ENCODE measurements at regions not wholly inside any gene's neighbourhood (a gene's known extent, or its start where the extent isn't known, plus 50 kb on each side); places are given as distances from the start of the nearest gene placed in this dataset.

GRCh38 chr9:29773676-29774075 is 2200.4 kb upstream of the C9orf72 start:
- H3K4me3 ChIP-seq, result no peak overlapping the region
- no peaks in the 10 kb centered on the region for H3K27me3 ChIP-seq (ENCODE audit: low read depth)
- peaks cover 4% of the 10 kb centered on the region for H3K9me3 ChIP-seq (replicated peaks)
- H3K27ac ChIP-seq (replicated peaks), result no peak overlapping the region
- TF ChIP-seq CTCF (IDR thresholded peaks at IDR 0.05; ENCODE audit: borderline replicate concordance), result no peak
- H3K4me1 ChIP-seq, result no peaks in the 10 kb centered on the region
- intact Hi-C loops (cut with micrococcal nuclease), result no loop called here
- no peaks in the 10 kb centered on the region for H3K36me3 ChIP-seq
- DNase-seq, result no peak

- Histone ChIP-seq H3K9me3 (replicated peaks) (peaks cover 9% of the 10 kb centered on the region), H3K4me3 (no peak overlapping the region), H3K27ac (replicated peaks) (no peak overlapping the region), H3K27me3 (ENCODE audit: low read depth) (no peaks in the 10 kb centered on the region), H3K4me1 (no peaks in the 10 kb centered on the region), H3K36me3 (no peaks in the 10 kb centered on the region)
- DNase-seq, result no peak
- intact Hi-C loops (cut with micrococcal nuclease), result no loop called here
- no peak for TF ChIP-seq CTCF (IDR thresholded peaks at IDR 0.05; ENCODE audit: borderline replicate concordance)
These were observed 2202.2 kb upstream of the C9orf72 start for GRCh38 chr9:29775491-29775890.

- intact Hi-C loops (cut with micrococcal nuclease), result no loop called here
- Histone ChIP-seq H3K36me3 (no peaks in the 10 kb centered on the region), H3K9me3 (replicated peaks) (peaks cover 9% of the 10 kb centered on the region)
These were observed 2205.1 kb upstream of the C9orf72 start for GRCh38 chr9:29778281-29778849.

GRCh38 chr9:29793970-29794369 is 2220.7 kb upstream of the C9orf72 start:
- no peak overlapping the region for H3K27ac ChIP-seq (replicated peaks)
- TF ChIP-seq CTCF (IDR thresholded peaks at IDR 0.05; ENCODE audit: borderline replicate concordance), result no peak
- H3K36me3 ChIP-seq, result no peaks in the 10 kb centered on the region
- DNase-seq, result no peak
- H3K4me3 ChIP-seq, result no peak overlapping the region
- H3K27me3 ChIP-seq (ENCODE audit: low read depth), result no peaks in the 10 kb centered on the region
- no peaks in the 10 kb centered on the region for H3K4me1 ChIP-seq
- intact Hi-C loops (cut with micrococcal nuclease), result no loop called here
- H3K9me3 ChIP-seq (replicated peaks), result no peaks in the 10 kb centered on the region

More at GRCh38 chr9:29778281-29778849, 2205.1 kb upstream of the C9orf72 start:
- Histone ChIP-seq H3K4me1 (no peaks in the 10 kb centered on the region), H3K27ac (replicated peaks) (no peak overlapping the region), H3K4me3 (no peak overlapping the region), H3K27me3 (ENCODE audit: low read depth) (no peaks in the 10 kb centered on the region)
- no peak for TF ChIP-seq CTCF (IDR thresholded peaks at IDR 0.05; ENCODE audit: borderline replicate concordance)
- DNase-seq, result no peak

- Histone ChIP-seq H3K36me3 (no peaks in the 10 kb centered on the region), H3K9me3 (replicated peaks) (no peaks in the 10 kb centered on the region), H3K27me3 (ENCODE audit: low read depth) (no peaks in the 10 kb centered on the region), H3K27ac (replicated peaks) (no peak overlapping the region), H3K4me3 (no peak overlapping the region), H3K4me1 (no peaks in the 10 kb centered on the region)
- intact Hi-C loops (cut with micrococcal nuclease), result no loop called here
- no peak for TF ChIP-seq CTCF (IDR thresholded peaks at IDR 0.05; ENCODE audit: borderline replicate concordance)
- DNase-seq, result no peak
These were observed 2223.1 kb upstream of the C9orf72 start for GRCh38 chr9:29796291-29796952.

All from left ventricle myocardium inferior (tissue), 1 donor.